ENCODE measurements at regions not wholly inside any gene's neighbourhood (a gene's known extent, or its start where the extent isn't known, plus 50 kb on each side); places are given as distances from the start of the nearest gene placed in this dataset.

- DNase-seq, result no peak
These were observed 477.7 kb downstream of the PDGFC start for GRCh38 chr4:156493858-156494257.

- no peak for DNase-seq
These were observed 484.5 kb downstream of the PDGFC start for GRCh38 chr4:156487107-156487506.

DNA sequence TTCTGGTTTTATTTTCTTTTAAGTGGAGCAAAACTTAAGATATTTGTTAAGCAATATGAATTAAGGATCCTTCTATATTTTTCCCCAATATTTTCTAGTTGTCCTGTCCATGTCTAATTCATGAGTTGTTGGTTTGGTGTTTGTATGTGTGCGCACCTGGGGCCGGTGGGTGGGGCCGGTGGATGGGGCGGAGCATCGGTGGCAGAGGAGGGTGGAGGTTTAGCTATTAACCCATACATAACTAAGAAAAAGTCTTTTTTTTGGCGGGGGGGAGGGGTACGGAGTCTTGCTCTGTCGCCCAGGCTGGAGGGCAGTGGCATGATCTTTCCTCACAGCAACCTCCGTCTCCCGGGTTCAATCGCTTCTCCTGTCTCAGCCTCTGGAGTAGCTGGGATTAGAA is 489.8 kb downstream of the PDGFC start:
- DNase-seq, result no peak

GRCh38 chr4:156477636-156478035 is 494.0 kb downstream of the PDGFC start:
- DNase-seq, result no peak

GRCh38 chr4:156476359-156476758 is 495.2 kb downstream of the PDGFC start:
- no peak for DNase-seq

DNA sequence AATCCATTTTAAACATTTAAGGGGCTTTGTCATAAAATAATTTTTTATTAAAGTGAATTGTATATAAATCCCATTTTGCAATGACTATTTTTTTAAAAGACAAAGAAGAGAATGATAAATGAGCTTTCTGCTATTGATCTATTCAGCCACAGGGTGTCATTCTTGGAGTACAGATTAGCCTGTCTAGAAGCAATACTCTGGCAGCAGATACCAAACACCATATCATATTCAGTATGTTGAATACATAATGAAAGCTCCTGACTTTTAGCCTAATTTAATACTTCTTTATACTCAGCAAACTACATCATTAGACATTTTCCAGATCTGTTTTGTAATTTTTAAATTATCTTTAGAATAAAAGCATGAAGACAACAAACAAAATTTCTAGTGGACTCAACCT is 496.3 kb downstream of the PDGFC start:
- no peak for DNase-seq

GRCh38 chr4:156473151-156473550 is 498.4 kb downstream of the PDGFC start:
- no peak for DNase-seq

DNA sequence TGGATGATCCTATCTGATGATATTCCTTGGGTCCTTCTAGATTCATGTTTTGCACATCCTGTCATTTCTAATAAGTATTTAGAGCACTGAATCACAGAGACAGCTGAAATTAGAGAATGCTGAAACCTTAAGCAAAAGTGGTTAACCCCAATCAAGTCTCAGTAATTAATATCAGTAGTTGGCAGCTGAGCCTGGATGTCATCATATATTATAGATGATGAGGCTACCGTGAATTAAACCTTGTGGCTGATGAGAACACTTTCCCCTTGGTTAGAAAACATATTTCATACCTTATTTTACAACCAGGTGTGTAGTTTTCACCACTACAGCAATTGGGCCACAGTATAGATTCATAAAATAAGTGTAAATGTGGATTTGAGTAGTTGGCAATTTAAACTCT is 499.0 kb downstream of the PDGFC start:
- no peak for DNase-seq

DNA sequence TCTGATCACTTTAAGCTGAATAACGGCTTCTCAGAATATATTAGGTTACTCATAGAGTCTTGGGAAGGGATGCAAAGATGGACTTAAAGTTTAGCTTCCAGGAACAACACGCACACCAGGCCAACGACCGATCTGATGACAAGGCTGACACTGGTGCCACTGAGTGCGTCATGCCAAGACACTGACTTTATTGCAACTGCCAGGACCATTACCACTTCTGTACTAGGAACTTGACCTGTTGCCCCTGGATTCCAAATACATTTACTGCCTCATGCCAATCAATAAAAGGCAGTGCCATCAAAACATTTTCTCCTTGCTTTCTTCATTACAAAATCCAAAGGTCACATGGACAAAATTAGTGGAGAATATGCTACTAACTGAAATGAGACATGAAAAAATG is 505.9 kb upstream of the CTSO start:
- no peak for DNase-seq

- no peak for DNase-seq
These were observed 503.2 kb upstream of the CTSO start for GRCh38 chr4:156456830-156457229.

DNA sequence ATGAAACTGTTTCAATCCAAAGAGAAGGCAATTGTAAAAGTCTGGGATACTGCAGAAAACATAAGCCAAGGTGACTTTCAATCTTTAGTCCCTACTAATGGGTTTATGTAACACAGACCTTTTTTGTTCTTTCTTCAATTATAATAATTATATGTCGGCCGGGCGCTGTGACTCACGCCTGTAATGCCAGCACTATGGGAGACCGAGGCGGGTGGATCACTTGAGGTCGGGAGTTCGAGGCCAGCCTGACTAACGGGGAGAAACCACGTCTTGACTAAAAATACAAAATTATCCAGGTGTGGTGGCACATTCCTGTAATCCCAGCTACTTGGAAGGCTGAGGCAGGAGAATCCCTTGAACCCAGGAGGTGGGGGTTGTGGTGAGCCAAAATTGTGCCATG is 489.8 kb upstream of the CTSO start:
- DNase-seq, result no peak

DNA sequence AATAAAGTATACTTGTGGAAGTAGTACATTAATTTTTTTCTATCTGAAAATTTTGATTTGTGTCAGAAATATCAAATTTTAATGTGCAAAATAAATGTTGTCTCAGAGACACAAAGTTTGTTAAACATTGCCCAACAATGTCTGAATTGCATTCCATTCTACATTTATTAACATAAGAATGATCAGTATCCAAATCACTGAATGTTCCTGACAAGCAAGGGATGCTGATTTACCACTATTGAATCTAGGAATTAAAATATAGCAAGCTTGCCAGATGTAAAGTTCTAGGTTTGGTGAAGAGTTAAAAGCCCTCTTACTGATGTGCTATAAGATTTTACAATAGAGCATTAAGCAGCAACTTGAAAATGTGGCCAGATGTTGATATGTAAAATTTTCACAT is 489.2 kb upstream of the CTSO start:
- no peak for DNase-seq

DNA sequence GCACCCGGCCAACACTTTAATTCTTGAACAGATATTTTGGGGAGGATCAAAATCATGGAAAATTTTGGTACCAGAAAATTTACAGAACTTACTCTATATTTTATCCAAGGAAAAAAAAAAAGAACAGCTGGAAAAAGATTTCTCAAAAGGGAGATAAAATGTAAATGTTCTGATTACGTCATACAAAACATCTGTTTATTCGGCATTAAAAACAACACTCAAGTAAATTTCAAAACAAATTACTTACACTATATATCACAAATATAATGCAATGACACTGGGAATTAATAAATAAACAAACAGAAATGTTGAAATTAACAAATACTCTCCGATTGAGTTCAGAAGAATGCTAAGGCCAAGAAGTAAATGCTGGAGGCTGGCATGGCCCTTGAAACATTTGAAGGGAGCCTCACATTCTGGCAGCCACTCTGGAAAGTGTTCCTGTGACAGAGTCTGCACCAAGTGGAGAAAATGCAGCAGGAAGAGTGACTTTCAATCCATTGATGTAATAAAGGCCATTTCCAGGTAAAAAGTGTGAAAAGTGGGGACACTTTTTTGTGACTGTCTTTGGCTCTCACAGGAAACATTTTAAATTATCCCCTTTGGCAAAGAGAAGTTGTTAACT is 486.0 kb upstream of the CTSO start:
- no peak for DNase-seq

DNA sequence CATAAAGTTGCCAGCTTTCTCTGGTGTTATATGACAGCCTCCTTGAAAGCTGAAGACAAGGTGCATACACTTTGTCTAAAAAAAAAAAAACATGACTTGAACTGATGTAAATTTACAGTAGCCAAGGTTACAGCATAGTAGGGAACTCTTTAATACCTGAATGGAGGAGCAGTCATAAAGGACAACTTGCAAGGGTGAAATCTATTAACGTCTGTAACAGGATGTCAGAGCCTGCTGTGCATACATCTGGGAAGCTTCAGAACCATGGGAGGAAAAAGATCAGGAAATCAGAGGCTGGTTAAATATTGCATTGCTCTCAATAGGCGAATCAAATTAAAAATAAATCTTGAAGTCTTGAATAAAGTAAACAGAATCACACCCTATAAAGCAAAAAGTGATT is 484.0 kb upstream of the CTSO start:
- DNase-seq, result no peak

DNA sequence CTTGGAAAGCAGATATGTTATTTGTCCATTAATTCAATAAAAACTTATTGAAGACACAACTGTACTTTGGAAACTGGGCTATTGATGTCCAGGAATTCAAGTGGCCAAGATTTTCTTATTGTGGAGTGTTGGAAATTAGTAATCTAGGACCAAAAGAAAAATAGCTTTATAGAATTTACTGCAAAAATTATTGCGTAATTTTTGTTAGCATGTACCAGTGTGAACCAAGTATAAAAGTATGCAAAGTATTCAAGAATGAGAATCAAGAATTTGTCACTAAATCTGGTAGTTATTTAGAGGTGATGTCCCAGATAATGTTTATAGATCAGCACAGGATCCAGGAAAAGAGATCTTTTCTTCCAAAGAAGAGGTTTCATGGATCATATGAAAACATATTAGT is 468.9 kb upstream of the CTSO start:
- DNase-seq, result no peak

DNA sequence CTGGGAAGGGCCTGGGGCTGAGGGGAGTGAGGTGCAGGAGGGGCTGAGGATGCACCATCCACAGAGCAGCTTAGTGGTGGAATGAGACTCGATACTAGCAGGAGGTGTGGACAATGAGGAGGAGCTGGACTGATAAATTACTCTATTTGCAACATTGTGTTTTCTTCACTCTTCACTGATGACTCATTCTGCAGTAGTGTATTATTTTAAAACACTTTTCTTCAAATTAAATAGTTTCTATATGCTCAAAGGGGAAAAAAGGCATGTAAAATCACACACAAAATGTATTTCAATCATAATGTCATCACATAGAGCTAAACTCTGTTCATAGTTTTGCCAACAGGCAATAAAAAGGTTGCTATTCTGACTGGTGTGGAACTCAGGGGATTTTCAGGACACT is 467.0 kb upstream of the CTSO start:
- DNase-seq, result no peak

DNA sequence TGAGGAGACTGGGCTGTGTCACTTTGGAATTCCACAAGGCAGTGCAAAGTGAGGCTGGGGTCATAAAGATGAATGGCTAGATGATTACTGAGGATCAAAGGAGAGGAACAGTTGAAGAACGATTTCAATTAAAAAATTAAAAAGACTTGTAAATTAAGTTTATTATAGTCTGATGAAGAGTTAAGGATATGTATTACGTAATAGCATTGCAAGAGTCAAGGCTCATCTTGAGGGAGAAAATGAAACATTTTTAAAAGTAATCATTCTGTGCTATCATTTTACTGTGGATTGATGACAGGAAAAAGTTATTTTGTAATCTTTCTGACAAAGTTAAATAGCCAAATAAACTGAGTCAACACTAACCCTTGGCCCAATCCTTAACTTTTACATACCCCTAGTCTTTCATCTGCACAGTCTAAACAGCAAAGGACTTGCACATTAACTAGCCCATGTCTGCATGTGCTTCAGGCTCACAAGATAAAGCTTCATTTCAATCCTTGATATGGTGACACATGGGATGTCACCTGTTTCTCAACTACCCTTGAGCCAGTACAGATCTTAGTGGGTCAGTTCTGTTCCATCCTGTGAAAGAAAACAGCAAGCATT is 465.5 kb upstream of the CTSO start:
- no peak for DNase-seq

DNA sequence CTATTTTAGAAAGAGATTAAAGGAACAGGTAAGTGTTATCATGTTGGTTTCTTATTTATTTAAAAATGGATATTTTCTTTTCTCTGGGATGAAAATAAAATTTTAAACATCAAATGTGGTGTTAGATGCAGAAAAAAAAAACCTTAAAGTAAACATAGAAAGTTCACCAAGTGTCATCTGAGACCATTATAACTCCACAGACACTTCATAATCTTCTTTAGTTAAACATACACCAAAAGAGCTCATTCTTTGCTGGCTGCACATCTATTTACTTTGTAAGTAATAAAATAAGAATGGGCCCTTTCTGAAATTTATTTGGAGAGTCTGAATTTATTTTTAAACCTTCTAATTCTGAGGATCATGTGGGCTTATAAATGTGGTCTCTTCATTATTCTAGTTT is 460.7 kb upstream of the CTSO start:
- no peak for DNase-seq

GRCh38 chr4:156413239-156414135 is 459.8 kb upstream of the CTSO start:
- no peak for DNase-seq

- no peak for DNase-seq
These were observed 457.9 kb upstream of the CTSO start for GRCh38 chr4:156411531-156411930.

DNA sequence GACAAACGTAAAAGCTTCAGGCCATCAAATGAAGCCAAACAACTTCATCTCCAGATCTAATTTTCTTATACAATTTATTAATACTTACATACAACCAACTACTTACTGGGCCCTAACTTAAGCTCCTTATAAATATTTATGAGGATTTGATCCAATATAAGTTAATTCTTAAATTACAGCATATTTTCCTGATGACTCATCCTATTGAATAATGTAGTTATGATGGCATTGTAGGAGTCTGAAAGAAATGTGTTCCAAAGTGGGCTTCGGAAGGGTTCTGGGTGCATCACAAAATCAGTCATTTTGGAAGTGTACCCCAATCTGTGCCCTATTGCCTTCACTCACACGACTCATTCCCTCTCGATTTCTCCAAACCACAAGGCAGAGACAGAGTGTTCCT is 455.1 kb upstream of the CTSO start:
- no peak for DNase-seq

- no peak for DNase-seq
These were observed 447.7 kb upstream of the CTSO start for GRCh38 chr4:156401371-156401770.

DNA sequence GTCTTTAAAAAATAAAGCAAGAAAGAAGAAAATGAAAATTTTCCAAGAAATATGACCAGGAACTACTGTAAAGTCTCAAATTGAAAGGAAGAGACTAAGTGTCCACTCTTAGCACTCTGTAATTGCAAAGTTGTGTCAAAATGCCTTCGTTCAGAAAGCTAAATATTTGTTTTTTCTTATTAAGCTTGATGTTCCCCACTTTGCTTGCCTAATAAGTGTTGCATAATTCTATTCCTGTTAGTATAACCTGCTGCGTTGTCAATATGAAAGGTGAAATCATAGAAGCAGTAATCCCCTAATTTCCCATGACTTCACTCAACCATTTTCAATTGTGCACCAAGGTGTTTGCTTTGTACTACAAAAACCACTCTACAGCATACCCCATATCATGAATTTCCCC is 442.9 kb upstream of the CTSO start:
- DNase-seq, result no peak

- no peak for DNase-seq
These were observed 437.6 kb upstream of the CTSO start for GRCh38 chr4:156391325-156391653.

All from KG1 (cell line).